Panc1 (cell line): ENCODE measurements at regions not wholly inside any gene's neighbourhood (a gene's known extent, or its start where the extent isn't known, plus 50 kb on each side); places are given as distances from the start of the nearest gene placed in this dataset.

Experiments used
- CTCF ChIP-seq: fragments of 450-650 bp; IDR thresholded peaks from 2 replicates; pipeline ENCODE4 v1.5.1; 2017; ENCODE audit warnings: mild to moderate bottlenecking
- POLR2AphosphoS5 ChIP-seq: IDR thresholded peaks from 2 replicates; pipeline ENCODE4 v1.6.1; 2012; ENCODE audit warnings: mild to moderate bottlenecking, low read depth, low read length, moderate library complexity
- REST ChIP-seq, 2 experiments: IDR thresholded peaks; 2 replicates each; pipeline ENCODE4 v1.6.1; 2011 to 2012; ENCODE audit warnings: low read depth in 2 of 2, control low read depth in 1 of 2, low read length in 1 of 2, mild to moderate bottlenecking in 1 of 2, moderate library complexity in 1 of 2; ENCODE audit not compliant: insufficient read depth in 1 of 2
- SIN3A ChIP-seq: IDR thresholded peaks from 2 replicates; pipeline ENCODE4 v1.6.1; 2012; ENCODE audit warnings: low read depth, mild to moderate bottlenecking, low read length, moderate library complexity, borderline replicate concordance; ENCODE audit not compliant: insufficient read depth

- TF ChIP-seq CTCF = no peak
- no peak for TF ChIP-seq POLR2AphosphoS5
- no peak for TF ChIP-seq SIN3A
- TF ChIP-seq REST (IDR thresholded peaks at IDR 0.05; ENCODE audit: insufficient read depth in 1 of 2, low read depth in 2 of 2, low read length in 1 of 2) = no peak
Observed at GRCh38 chr1:221104596-221104995, 225.4 kb downstream of the HLX start.
